ENCODE measurements at regions not wholly inside any gene's neighbourhood (a gene's known extent, or its start where the extent isn't known, plus 50 kb on each side); places are given as distances from the start of the nearest gene placed in this dataset.

DNA sequence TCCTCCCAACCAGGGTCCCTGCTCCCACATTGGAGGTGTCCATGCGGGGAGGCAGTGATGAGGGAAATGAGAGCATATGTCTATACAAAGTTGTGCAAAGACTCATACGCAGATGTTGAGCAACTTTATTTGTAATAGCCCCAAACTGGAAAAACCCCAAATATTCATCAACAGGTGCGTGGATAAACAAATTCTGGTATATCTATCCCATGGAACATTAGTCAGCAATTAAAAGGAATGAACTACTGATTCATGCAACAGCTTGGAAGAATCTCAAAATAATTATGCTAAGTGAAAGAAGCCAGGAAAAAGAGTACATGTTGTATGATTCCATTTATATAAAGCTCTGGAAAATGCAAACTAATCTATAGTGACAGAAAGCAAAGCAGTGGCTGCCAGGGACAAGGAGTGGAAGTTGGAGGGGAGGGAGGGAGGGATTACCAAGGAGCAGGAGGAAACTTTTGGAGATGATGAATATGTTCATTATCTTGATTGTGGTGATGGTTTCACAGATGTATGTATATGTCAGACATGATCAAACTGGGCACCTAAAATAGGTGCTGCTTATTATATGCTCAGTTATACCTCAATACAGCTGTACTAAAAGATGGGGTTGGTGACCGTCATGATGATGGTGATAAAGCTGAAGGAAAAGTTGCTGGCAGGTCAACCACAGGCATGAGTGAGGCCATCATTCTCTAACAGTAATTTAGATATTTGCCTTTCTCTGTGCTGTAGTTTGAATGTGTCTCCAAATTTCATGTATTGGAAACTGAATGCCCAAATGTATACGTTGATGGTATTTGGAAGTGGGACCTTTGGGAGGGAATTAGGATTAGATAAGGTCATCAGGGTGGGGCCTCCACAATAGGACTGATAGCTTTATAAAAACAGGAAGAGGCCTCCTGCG lies 270.9 kb downstream of the CYP26B1 start:
- H3K27ac ChIP-seq (ENCODE audit: low read depth, low read length) = no peak overlapping the region
- peaks cover 8% of the 10 kb centered on the region for H3K27me3 ChIP-seq (ENCODE audit: control insufficient read depth, insufficient read depth, low read length)
- TF ChIP-seq, protein P1, sequence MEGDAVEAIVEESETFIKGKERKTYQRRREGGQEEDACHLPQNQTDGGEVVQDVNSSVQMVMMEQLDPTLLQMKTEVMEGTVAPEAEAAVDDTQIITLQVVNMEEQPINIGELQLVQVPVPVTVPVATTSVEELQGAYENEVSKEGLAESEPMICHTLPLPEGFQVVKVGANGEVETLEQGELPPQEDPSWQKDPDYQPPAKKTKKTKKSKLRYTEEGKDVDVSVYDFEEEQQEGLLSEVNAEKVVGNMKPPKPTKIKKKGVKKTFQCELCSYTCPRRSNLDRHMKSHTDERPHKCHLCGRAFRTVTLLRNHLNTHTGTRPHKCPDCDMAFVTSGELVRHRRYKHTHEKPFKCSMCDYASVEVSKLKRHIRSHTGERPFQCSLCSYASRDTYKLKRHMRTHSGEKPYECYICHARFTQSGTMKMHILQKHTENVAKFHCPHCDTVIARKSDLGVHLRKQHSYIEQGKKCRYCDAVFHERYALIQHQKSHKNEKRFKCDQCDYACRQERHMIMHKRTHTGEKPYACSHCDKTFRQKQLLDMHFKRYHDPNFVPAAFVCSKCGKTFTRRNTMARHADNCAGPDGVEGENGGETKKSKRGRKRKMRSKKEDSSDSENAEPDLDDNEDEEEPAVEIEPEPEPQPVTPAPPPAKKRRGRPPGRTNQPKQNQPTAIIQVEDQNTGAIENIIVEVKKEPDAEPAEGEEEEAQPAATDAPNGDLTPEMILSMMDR (IDR thresholded peaks at IDR 0.05; ENCODE audit: low read depth, low read length) = no peak
- CTCF ChIA-PET = no interaction called here
- no peaks in the 10 kb centered on the region; the same call in 1 of the 2 replicates for H3K9me3 ChIP-seq (ENCODE audit: control insufficient read depth, insufficient read depth, low read length)
- no peak overlapping the region for H3K4me3 ChIP-seq (ENCODE audit: low read depth, low read length)
- no peak for DNase-seq (ENCODE audit: low read depth, low spot score)
- POLR2A ChIA-PET = no interaction called here

DNA sequence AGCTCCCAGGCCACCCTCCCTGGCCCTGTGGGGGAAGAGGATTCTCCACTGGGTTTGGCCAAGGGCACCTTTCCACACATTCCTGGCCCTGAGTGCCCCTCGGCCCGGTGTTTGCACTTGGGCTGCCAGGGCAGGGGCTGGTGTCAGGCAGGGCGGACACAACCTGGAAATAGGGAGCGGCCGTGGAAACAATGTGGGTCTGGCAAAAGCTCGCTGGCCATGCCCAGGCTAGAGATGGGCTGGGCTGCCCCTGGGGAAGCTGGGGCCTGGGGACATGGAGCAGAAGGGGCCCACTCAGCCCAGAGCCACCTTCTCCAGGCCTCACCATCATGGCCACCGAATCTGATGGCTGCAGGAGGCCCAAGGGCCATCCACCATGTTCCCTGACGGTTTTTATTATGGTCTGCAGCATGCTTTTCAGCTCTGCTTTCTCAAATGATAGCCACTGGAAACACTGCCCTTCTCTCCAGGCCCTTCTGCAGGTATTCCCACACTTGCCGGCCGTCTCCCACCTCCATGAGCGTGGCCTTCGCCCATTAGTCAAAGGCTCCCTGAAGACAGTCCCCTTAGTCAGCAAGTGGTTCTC lies 275.1 kb downstream of the CYP26B1 start:
- CTCF ChIA-PET = interaction anchor here (1.8 kb wide), 1 partner anchor 707 kb away, joined by 9 read pairs; no protein-coding TSS in a partner anchor
- Histone ChIP-seq H3K27me3 (ENCODE audit: control insufficient read depth, insufficient read depth, low read length) (peaks cover 16% of the 10 kb centered on the region), H3K27ac (ENCODE audit: low read depth, low read length) (no peak overlapping the region), H3K9me3 (ENCODE audit: control insufficient read depth, insufficient read depth, low read length) (no peaks in the 10 kb centered on the region; the same call in 1 of the 2 replicates), H3K4me3 (ENCODE audit: low read depth, low read length) (no peak overlapping the region)
- no peak for DNase-seq (ENCODE audit: low read depth, low spot score)
- TF ChIP-seq, protein P1 (IDR thresholded peaks at IDR 0.05; ENCODE audit: low read depth, low read length) = no peak
- POLR2A ChIA-PET = no interaction called here

DNA sequence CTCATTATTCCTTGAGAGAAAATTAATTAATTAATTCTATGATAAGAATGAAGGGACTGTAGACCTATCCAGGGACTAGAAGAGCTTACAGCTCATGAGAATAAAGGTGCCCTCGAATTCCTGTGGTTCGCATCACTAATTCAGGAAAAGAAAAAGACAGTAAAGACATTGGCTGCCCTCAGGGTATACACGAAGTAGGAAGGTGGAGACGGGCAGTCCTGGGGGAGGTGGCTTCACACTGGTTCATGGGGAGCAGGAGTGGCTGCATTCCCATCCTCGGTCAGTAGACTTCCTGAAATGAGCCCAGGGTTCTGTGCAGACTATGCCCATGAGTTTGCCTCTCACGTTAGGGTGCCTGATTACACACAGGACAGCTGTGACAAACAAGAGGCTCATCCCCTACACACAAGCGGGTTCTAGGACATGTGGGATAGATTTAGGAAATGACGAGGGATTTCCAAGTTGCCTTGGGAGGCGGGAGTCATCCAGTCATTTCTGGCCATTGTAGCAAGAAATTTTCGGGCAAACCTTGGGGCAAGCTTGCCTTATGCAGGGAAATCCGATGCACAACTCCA lies 282.2 kb downstream of the CYP26B1 start:
- ChIA-PET CTCF (interaction anchor here (0.7 kb wide), 1 partner anchor 15 kb away, joined by 5 read pairs; no protein-coding TSS in a partner anchor), POLR2A (no interaction called here)
- TF ChIP-seq, protein P1 (IDR thresholded peaks at IDR 0.05; ENCODE audit: low read depth, low read length) = no peak
- Histone ChIP-seq H3K4me3 (ENCODE audit: low read depth, low read length) (no peak overlapping the region), H3K27me3 (ENCODE audit: control insufficient read depth, insufficient read depth, low read length) (peaks cover 31% of the 10 kb centered on the region), H3K9me3 (ENCODE audit: control insufficient read depth, insufficient read depth, low read length) (no peaks in the 10 kb centered on the region), H3K27ac (ENCODE audit: low read depth, low read length) (no peak overlapping the region)
- DNase-seq (ENCODE audit: low read depth, low spot score) = no peak

DNA sequence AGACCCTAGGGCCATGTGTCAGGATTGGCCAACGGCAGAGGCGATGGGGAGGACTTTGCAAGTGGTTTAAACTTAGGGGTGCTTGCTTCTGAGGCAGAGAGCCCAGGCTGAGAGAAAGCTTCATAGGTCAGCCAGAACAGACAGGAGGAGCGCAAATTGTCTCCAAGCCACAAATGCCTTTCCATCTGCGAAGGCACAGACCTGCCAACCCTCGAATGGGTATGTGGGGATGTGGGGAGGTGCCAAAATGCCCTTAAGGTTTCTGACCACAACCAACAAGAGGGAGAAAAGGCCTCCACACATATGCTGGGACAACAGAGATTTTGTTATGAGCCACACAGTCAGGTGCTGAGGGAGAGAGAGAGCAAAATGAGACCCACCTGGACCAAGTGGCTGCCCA lies 283.6 kb downstream of the CYP26B1 start:
- Histone ChIP-seq H3K27me3 (ENCODE audit: control insufficient read depth, insufficient read depth, low read length) (peaks cover 27% of the 10 kb centered on the region), H3K9me3 (ENCODE audit: control insufficient read depth, insufficient read depth, low read length) (no peaks in the 10 kb centered on the region), H3K4me3 (ENCODE audit: low read depth, low read length) (no peak overlapping the region), H3K27ac (ENCODE audit: low read depth, low read length) (no peak overlapping the region)
- TF ChIP-seq, protein P1 (IDR thresholded peaks at IDR 0.05; ENCODE audit: low read depth, low read length) = no peak
- DNase-seq (ENCODE audit: low read depth, low spot score) = no peak
- CTCF ChIA-PET = no interaction called here
- POLR2A ChIA-PET = no interaction called here

DNA sequence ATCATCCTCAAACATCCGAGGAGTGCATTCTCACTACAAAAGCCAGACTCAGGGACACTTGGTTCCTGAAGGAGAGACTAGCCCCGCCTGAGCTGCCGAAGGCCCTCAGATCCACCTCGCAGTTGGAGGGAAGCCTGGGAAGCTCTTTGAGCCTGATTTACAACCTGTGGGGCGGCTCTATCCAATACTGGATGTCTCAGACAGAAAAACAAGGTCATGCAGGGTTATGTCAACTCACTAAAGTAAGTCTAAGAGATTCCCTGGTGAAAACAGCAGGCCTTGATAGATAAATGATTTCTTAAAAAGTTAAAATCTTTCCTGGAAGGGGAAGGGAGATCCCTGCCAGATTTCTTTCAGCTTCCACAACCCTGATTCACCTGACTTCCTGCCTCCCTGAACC lies 284.3 kb downstream of the CYP26B1 start:
- TF ChIP-seq, protein P1 (IDR thresholded peaks at IDR 0.05; ENCODE audit: low read depth, low read length) = no peak
- Histone ChIP-seq H3K27me3 (ENCODE audit: control insufficient read depth, insufficient read depth, low read length) (peaks cover 27% of the 10 kb centered on the region), H3K9me3 (ENCODE audit: control insufficient read depth, insufficient read depth, low read length) (no peaks in the 10 kb centered on the region), H3K27ac (ENCODE audit: low read depth, low read length) (no peak overlapping the region), H3K4me3 (ENCODE audit: low read depth, low read length) (no peak overlapping the region)
- ChIA-PET POLR2A (no interaction called here), CTCF (no interaction called here)
- no peak for DNase-seq (ENCODE audit: low read depth, low spot score)
